ENCODE measurements at regions not wholly inside any gene's neighbourhood (a gene's known extent, or its start where the extent isn't known, plus 50 kb on each side); places are given as distances from the start of the nearest gene placed in this dataset.

DNA sequence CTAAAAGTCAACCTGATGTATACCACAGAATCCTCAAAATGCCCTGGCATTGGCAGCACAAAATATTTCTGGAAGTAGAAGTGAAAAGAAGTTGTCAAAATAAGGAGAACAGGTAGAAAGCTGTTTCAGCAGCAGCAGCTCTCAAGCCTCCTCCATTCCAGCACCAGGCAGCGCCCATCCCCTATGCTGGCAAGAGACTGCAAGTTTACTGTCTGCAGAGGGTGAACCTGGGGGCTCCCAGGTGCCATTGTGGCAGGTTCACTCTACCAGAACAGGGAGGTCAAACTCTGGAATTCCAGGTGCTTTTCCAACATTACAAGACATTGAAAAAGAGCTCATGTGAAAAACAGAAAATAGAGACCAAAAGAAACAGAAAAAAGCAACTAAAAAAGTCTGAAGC is 128.8 kb upstream of the CTTNBP2NL start:
- DNase-seq: no peak

DNA sequence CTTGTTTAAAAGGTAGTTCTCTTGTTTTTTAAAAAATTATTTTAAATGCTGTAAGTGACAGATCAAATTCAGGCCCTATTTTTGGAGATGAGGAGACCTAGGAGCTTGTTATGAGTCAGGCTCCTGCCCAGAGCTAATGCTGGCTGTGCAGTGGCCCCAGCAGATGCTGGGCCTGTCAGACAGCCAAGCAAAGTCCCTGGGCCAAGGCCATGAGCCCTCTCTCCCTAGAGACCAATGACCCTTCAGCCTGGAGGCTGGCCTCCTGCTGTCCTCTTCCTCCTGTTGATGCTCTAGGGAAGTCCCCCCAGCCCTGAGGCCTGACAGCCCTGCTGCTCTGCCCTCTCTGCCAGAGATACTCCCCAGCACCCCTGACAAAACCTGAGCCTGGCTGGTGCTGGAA is 128.1 kb upstream of the CTTNBP2NL start:
- DNase-seq: no peak

DNA sequence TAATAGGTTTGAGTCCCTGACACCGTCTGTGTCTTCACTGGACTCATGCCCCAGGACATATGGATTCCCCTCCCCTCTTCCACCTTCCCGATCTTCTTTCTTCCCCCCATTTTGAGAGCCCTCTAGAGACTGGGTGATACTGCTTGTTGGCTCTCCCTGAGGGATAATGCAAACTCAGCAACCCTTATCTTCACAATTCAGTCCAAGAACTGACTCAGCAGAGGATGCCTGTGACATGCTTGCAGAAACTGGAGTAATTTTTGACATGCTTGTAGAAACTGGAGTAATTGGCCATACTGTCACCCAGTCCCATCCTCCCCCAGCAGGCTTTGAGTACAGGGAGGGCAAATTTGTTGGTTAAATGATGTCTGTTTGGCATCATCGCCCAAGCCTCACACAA is 127.6 kb upstream of the CTTNBP2NL start:
- DNase-seq: no peak

DNA sequence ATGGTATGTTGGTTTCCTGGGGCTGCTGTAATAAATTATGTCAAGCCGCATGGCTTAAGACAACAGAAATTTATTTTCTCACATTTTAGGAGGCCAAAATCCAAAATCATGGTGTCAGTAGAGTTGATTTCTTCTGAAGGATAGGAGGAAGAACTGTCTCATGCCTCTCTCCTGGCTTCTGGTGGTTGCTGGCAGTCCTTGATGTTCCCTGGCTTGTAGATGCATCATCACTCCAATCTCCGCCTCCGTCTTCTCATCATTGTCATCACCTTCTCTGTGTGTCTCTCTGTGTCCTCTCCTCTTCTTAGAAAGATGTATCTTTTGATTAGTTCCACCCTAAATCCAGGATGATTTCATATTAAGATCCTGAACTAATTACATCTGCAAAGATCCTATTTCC is 124.7 kb upstream of the CTTNBP2NL start:
- DNase-seq: no peak

DNA sequence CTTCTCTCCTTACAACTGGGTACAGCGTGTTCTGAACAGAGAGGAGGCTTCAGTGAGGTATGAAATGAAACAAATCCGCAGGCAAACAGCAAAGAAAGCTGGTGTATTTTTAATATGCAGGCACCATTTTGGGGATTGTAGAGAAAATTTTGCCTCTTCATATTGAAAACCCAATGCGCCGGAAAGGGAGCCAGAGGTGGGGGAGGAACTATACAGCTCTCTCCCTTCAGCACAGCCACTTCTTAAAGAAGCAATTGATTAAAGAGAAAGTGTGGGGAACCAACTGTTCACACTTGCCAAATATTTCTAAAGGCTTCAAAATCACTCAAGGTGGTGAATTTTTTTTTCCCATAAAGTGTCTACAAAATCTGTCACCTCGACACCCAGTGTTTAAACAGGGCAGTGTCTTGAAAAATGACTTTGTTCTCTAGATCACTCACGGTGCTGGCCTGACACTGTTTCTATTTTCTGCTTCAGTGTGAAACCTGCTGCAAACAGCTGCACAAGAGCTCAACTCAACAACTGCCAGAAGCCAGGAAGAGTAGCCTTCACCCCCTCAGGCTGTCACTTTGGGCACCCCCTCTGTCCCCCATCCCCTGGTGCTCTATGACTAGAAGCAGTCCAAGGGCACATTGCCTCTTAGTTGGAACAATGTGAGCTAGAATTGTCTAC is 123.8 kb upstream of the CTTNBP2NL start:
- no peak for DNase-seq

DNA sequence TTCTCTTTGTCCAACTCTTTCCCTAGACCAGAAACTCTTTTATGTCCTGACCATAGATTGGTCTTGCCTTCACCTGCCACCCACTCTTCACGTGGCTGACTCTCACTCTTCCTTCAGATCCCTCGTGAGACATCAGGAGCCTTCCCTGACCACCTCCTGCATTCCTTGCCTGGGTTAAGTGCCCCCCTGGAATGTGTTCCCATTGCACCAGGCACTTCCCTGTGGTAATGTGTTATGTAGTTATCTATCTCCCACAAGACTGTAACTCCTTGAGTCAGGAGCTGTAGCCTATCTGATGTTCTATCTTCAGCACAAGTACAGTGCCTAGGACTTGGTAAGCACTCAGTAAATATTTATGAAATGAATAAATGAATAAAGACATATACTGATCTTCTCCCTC is 111.2 kb upstream of the CTTNBP2NL start:
- DNase-seq: no peak

DNA sequence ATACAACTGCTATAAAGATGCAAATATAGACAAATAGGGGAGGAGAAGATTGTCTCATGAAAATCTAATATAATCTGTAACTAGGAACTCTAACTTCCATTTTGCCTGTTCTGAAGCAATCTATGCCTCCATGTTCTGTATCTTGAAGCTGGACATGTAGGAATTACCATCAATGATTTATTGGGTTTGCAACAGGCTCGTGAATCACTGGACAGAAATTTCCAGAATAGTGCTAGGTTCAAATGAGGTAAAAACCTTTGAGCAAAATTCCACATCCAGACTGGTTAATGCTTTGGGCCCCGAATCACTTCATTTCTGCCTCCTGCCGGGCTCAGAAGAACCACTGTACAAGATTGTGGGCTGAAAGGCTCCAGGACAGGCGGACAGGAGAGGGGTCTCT is 110.7 kb upstream of the CTTNBP2NL start:
- DNase-seq: no peak

DNA sequence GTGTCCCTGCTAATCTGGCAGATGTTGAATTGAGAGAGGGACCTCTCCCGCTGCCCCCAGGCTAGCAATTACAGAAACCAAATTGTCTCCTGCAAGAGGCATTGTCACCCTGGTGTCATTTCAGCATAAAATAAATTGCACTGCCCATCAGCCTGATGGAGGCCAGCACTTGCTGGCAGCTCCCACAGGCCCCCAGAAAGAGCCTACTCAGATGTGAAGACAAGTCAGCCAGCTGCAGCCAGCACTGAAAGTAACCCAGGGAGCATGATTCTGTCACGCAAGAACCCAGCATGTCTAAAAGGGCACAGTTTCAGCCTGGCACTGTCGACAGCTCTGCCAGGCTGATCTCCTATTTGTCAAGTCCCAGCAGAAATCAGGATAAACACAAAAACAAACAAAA is 110.3 kb upstream of the CTTNBP2NL start:
- no peak for DNase-seq

DNA sequence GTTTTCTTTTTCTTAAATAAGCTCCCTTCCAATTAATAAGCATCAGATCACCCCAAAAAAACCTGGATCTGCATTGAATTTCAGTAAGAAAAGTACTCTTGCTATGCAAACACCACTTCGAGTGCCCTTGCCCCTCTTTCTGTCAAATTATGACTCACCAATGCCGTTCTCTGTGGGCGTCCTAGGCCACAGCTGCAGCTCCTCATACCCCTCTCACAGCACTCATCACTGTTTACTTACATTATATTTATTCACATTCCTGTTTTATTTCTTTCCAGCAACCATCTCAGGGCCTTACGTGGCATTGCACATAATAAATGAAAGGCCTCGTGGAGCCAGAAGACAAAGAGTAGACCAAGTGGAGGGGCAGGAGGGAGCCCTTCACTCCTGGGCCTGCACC is 99.1 kb upstream of the CTTNBP2NL start:
- no peak for DNase-seq

DNA sequence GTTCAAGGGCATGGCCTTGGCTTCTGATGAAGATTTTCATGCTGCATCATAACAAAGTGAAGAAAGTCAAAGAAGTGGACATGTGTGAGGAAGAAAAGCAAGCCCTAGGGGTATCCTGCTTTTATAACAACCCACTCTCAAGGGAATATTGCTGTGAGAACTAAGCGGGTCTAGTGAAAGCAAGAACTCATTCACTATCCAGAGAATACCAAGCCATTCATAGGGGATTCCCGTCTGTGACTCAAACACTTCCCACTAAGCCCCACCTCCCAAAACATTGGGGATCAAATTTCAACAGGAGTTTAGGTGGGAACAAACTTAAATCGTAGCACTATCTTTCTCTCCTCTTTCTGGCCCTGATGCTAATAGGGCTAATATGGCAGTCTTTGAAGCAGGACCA is 98.5 kb upstream of the CTTNBP2NL start:
- DNase-seq: no peak

DNA sequence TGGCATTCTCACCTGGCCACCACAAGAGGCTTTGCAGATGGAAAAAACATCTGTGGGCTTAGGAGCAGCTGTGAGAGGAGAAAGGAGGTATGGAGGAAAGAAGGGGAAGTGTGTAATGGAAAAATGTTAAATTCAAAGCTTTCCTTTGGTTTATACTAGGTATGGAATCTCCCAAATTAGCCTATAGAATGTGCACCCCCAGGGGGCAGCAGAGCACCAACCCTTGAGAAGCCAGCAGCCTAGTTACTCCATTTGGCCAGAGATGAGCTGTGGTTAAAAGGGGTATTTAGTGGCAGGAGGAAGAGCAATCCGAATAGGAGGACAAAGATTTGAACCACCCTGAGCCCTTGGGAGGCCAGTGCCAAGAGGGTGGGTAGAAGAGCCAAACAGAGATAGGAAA is 97.5 kb upstream of the CTTNBP2NL start:
- DNase-seq: peak; percentile 16

DNA sequence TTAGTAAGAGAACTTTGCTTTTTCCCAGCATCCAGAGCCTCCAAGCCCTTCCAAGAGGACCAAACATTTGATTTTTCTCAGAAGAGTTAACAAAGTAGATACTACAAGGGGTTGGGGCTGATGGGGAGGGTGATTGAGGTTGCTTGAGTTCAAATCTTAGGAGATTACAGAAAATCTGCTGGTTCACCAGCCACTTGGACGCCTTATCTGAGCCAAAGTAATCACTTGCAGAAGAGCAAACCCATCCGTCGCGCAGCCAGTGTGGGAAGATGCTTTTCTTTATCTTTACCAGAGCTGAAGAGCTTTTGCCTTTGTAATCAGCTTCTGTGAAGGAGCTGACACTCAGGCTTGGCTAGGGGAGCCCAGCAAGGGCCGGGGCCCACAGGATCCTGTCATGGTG is 91.9 kb upstream of the CTTNBP2NL start:
- no peak for DNase-seq

DNA sequence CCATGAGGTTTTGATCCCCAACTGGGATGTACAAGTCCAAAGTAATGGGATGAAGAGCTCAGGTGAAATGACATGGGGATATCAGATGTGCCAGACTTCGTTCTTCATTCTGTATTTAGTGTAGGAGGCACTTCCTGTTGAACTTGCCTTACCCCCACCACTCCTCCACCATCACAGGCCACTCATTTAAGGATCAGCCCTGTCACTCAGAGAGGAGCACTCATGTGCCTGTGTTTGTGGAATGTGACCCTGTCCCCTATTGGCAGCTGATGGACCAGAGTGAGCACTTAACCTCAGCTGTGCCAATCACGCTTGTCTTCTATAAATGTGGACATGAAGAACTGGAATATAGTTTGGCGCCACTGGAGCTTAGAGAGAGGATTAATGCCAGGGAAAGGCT is 91.4 kb upstream of the CTTNBP2NL start:
- no peak for DNase-seq

DNA sequence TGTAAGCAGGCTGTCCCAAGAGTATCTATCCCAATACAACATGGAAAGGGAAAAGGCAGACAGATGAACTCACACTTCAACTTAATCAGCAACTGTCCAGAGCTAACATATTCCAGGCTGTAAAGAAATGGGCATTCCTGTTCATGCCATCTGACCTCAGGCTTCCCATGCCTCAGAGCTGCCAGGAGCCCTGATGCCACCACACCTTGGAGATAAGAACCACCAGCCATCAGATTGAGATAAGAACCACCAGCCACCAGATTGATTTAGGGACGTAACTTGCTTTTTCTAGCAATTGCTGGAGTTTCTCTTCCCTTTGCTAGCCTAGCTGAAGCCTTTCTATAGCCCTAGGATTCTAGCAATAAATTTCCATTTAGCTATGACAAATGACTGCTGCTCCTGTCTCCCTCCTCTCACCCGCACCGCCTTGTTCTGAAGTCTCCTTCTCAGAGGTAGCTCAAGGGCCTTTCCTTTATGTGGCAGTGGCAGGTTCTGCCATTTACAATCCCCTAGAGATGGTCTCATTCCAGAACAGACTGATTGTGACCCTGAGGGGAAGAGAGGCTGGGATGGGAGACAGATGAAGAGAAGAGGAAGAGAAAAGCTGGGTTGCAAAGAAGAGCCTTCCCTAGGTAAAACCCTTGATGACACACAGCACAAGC is 88.0 kb upstream of the CTTNBP2NL start:
- DNase-seq: no peak

DNA sequence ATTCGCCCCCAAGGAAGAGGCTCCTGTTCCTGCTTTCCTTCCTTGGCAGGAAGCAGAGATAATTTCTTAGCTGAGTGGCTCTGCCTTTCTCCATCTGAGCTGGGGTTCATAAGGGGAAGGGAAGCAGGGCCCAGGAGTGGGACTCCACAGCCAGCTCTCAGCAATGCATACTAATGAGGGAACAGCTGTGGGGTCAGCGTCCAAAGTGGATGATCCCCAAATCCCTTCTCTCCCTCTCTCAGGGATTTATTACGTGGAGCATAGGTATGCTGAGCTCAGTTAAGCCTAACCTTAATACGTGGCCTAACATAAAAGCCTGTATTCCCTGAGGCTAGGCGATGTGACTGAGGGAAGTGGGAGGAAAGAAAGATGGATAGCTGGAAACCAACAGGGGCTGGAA is 87.3 kb upstream of the CTTNBP2NL start:
- no peak for DNase-seq

DNA sequence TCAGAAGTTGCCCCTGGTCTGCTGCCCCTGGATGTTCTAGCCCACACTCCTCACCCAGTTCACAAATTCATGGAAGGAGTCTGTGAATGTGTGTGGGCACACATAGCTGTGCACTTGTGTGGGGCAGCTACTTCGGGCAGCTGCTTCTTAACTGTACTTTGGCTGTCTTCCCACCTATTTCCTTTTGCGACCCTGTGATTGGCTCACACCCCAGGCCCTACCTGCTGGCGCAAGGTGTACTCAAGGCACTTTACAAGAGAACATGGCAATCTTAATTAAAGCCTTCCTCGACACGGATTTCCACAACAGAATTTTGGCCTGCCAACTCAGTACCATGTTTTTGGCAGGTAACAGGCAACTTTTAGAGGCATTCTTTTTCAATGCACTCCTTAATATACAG is 86.5 kb upstream of the CTTNBP2NL start:
- DNase-seq: no peak

DNA sequence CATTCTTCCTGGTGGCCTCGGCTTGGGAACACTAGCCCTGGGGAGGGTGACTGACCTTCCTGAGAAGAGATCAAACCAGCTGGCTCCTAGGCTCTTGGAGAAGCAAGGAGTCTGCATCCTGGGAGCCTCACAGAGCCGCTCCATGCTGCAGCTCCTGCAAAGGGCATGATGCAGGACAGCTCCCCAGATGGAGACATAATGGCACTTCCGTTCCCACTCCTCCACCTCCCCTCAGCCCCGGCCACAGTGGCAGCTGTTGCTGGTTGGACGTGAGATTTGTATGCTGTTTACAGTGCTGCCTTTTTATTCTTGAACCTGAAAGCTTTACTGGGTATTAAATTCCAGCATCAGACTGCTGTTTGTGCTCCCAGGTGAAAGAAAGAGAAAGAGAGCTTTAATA is 83.7 kb upstream of the CTTNBP2NL start:
- DNase-seq: no peak

DNA sequence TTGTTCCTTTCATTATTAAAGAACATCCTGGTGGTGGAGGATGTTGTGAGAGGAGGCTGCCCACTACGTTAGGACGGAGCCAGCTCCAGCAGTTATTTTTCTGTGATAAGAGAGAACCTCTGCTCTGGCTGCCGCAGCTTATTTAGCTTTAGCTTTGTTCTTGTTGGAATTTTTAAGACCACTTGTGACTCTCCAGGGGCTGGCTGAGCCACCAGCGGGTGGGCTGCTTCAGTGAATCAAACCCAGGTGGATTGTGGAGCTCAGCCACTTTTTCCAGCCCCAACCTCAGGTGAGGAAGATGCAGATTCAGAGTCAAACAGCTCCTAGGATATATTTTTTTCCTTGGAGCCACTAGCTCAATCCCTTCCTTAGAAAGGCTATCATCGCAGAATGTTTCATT is 83.1 kb upstream of the CTTNBP2NL start:
- no peak for DNase-seq

DNA sequence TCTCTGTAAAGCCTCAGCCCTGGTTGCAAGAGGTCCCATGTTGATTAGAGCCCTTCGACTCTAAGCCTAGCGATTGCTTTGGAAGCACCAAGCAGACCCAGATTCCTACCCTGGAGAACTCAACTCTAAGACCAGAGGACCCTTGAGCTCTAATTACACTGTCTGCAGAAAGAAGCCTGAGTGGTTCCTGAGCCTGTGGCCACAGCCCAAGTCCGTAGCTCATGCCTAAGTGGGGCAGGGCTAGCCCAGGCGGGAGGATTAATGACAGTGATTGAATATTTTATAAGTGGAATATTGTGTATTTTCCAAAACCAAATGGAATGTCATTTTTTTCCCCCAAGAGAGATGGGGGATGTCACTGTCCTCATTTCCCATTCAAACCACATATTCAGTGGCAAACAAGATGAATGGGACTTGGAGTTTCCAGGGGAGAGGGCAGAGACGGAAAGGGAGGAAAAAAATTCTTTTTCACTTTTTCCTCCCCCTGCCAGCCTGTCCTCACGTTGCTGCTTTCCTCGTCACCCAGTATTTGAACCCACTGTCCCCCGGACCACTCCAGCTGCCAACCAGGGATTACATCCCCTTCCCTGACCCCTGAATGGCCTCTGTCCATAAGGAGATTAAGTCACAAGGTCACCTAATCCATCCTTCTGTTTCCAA is 79.6 kb upstream of the CTTNBP2NL start:
- no peak for DNase-seq

DNA sequence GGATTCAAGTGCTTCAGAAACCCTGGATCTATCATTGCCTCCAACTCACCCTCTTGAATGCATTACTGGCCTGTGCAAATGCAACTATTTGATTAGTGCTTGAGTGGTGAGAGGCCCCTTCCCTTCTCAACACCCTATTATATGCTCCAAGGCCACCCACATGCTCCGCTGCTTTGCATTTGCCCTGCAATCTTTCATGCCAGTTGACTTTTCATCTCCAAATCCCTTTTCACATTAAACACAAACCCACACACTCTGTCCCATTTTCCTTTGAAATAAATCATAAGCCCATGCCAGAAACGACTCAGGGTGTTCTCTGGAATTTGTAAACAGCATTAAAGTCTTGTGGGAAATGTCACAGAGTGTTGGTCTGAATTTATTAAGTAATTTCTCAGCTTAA is 78.9 kb upstream of the CTTNBP2NL start:
- no peak for DNase-seq

DNA sequence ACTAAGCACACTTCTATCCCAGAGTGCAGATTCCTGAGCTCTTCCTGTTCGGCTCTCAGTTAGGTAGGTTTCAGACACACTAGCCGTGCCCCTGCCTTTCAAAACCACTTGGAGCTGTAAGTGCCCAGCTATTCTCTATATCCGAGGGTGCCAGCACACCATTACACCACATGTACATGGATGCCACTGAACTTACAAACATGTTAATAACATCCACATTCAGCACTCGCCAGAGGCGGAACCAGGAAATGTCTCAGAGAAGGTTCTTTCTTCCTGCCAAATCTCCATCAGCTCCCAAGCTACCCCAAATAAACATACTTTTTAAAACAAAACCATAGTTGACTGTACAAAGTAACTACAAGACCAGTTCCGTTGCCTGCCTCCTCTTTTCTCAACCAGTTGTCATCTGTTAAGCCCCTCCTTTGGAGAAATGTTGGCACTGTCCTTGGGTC is 78.4 kb upstream of the CTTNBP2NL start:
- no peak for DNase-seq

DNA sequence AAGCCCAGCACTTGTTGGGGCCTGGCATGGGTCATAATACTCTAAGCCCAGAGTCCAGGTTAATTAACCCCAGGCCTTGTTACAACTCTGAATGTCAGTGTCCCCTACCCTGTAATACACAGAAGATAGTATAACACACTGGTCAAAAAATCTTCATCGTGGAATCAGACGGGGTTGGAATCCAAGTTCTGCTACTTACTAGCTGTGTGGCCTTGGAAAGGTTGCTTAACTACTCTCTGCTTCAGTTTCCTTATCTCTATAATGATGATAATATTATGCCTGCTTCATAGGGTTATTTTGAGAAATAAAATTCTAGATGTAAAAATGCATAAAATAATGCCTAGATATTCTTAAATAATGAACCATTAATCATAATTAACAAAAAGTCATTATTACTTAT is 77.8 kb upstream of the CTTNBP2NL start:
- DNase-seq: no peak

DNA sequence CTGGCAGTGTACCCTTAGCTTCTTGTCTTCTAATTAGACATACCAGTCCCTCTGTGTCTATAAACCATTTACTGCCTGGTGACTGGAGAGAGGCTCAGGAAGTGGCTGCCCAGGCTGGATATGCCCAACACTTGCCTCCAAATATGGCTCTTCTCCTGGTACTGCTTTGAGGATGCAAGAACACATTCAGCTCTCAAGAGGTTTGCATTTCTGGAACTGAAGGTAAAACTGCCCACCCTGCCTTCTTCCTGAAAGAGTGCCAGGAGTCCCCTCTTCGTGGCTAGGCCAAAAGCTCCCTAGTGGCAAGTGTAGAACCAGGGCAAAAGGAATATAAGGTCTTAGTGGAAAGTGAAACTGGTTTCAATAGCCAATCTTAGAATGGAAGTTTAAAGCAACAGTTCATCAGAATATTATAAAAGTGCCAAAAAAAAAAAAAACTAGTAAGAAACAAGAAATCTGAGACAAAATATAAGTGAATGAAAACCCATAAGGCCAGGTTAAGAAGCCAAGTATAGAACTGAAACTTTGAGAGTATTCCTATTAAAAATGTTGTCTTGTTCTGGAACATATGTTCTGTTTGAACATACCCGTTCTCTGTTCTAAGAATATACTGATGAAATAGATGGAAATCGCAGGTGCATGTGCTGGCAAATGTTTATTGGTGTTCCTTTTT is 77.2 kb upstream of the CTTNBP2NL start:
- DNase-seq: no peak

All from CD4-positive, alpha-beta T cell treated with Interleukin-17A for 1 hour (primary cell).